ENCODE measurements at regions not wholly inside any gene's neighbourhood (a gene's known extent, or its start where the extent isn't known, plus 50 kb on each side); places are given as distances from the start of the nearest gene placed in this dataset.

- no peak for TF ChIP-seq CTCF (IDR thresholded peaks at IDR 0.05; ENCODE audit: low read depth, low read length)
- no peak overlapping the region for H3K4me3 ChIP-seq (ENCODE audit: low read depth, low read length)
- DNase-seq (ENCODE audit: low read depth, low spot score), result no peak
- in situ Hi-C loops (cut with HindIII; ENCODE audit: low sequenced_read_pairs), result no loop called here
Measured at GRCh38 chr5:5078009-5078897, 61.9 kb upstream of the ADAMTS16 start.

- TF ChIP-seq CTCF (IDR thresholded peaks at IDR 0.05; ENCODE audit: low read depth, low read length), result no peak
- in situ Hi-C loops (cut with HindIII; ENCODE audit: low sequenced_read_pairs), result no loop called here
- no peak overlapping the region for H3K4me3 ChIP-seq (ENCODE audit: low read depth, low read length)
- DNase-seq (ENCODE audit: low read depth, low spot score), result no peak
Measured at GRCh38 chr5:5079876-5080275, 60.3 kb upstream of the ADAMTS16 start.

GRCh38 chr5:5080790-5081189 is 59.3 kb upstream of the ADAMTS16 start:
- in situ Hi-C loops (cut with HindIII; ENCODE audit: low sequenced_read_pairs), result no loop called here
- no peak for DNase-seq (ENCODE audit: low read depth, low spot score)
- no peak overlapping the region for H3K4me3 ChIP-seq (ENCODE audit: low read depth, low read length)
- no peak for TF ChIP-seq CTCF (IDR thresholded peaks at IDR 0.05; ENCODE audit: low read depth, low read length)

- no peak for TF ChIP-seq CTCF (IDR thresholded peaks at IDR 0.05; ENCODE audit: low read depth, low read length)
- DNase-seq (ENCODE audit: low read depth, low spot score), result no peak
- in situ Hi-C loops (cut with HindIII; ENCODE audit: low sequenced_read_pairs), result no loop called here
- no peak overlapping the region for H3K4me3 ChIP-seq (ENCODE audit: low read depth, low read length)
Measured at GRCh38 chr5:5085381-5085780, 54.7 kb upstream of the ADAMTS16 start.

- H3K4me3 ChIP-seq (ENCODE audit: low read depth, low read length), result no peak overlapping the region
- TF ChIP-seq CTCF (IDR thresholded peaks at IDR 0.05; ENCODE audit: low read depth, low read length), result no peak
- no peak for DNase-seq (ENCODE audit: low read depth, low spot score)
- in situ Hi-C loops (cut with HindIII; ENCODE audit: low sequenced_read_pairs), result no loop called here
Measured at GRCh38 chr5:5089895-5090649, 50.1 kb upstream of the ADAMTS16 start.

Data from astrocyte of the spinal cord (primary cell).